Activated CD4-positive, alpha-beta T cell treated with anti-CD3 and anti-CD28 coated beads, Interleukin-2, amount 50 U/mL, for 1 hour (primary cell): ENCODE measurements at regions not wholly inside any gene's neighbourhood (a gene's known extent, or its start where the extent isn't known, plus 50 kb on each side); places are given as distances from the start of the nearest gene placed in this dataset.
"Not testable (repeated sequence)": the region's sequence is repeated elsewhere in the genome, so short reads cannot be mapped to it uniquely, and the experiment has no call there.

ENCODE experiments used
- DNase-seq: peaks from one replicate; pipeline ENCODE4 v3.0.0-alpha.2; 2020

GRCh38 chr10:131810036-131810804, 90.6 kb upstream of the PPP2R2D start:
- DNase-seq = no peak

DNA sequence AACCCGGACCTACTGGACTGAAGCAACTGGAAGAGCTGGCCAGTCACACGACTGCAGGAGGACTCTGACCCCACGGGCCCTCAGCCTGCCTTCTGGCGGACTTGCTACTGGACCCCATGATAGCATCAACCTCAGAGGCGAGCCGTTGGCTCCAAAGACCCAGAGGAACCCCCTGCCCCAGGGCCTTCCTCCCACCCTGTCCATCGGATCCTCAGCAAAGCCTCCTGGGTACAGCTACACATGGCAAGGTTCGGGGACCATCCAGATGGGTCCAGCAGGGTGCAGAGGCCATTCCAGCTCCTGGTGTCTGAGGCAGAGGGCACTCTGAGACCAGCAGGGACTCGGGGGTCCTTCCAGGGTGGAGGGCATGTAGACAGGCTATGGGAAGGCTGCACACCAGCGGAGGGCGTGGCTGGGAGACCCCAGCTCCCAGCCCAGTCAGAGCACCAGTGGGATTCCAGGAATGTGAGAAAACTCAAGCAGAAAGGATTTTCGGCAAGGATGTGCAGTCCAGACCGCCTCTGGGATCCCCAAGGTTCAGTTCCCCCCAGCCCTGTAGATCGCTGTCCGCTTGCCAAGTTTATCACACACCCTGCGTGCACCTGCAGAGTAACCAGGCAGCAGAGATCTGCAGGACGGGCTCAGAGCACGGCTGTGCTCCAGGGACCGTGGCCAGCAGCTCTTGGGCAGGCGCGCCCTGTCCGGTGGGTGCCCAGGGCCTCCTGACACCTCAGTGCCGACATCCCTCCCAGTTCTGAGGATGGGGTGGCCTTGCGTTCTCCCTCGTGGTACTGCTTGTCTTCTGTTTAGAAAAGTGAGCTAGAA, 89.8 kb upstream of the PPP2R2D start:
- DNase-seq = no peak

DNA sequence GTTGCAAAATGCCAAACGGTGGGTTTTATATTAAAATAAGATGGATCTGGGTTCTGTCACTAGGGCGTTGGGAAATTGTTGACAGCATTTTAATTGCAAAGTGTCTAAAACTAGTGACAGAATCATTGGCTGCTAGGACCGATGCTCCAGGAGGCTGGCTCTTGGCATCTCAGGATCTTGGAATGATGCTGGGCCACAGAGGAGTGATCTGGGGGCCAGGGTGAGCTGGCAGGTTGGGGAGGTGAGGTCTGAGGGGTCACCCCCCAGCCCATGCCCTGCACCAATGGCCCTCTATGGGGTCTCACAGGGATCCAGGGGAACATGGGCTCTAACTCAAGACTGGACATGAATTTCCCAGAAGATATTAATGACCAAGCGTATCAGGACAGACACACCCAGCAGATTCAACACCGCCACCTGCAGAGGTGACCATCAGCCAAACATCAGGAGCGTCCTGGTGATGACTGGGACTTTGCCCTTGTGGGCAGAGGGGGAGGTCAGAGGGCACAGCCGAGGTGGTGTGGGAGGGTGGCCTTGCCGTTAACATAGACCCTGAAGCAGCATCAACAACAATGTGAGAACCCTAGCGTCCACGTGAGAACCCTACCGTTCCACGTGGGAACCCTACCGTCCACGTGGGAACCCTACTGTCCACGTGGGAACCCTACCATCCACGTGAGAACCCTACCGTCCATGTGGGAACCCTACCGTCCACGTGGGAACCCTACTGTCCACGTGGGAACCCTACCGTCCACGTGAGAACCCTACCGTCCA, 89.0 kb upstream of the PPP2R2D start:
- no peak for DNase-seq

GRCh38 chr10:131812736-131813604, 87.8 kb upstream of the PPP2R2D start:
- no peak for DNase-seq

GRCh38 chr10:131814567-131815265, 86.1 kb upstream of the PPP2R2D start:
- DNase-seq = no peak

GRCh38 chr10:131815266-131816156, 85.3 kb upstream of the PPP2R2D start:
- no peak for DNase-seq

- DNase-seq = no peak
Measured at GRCh38 chr10:131816157-131816775, 84.5 kb upstream of the PPP2R2D start.

DNA sequence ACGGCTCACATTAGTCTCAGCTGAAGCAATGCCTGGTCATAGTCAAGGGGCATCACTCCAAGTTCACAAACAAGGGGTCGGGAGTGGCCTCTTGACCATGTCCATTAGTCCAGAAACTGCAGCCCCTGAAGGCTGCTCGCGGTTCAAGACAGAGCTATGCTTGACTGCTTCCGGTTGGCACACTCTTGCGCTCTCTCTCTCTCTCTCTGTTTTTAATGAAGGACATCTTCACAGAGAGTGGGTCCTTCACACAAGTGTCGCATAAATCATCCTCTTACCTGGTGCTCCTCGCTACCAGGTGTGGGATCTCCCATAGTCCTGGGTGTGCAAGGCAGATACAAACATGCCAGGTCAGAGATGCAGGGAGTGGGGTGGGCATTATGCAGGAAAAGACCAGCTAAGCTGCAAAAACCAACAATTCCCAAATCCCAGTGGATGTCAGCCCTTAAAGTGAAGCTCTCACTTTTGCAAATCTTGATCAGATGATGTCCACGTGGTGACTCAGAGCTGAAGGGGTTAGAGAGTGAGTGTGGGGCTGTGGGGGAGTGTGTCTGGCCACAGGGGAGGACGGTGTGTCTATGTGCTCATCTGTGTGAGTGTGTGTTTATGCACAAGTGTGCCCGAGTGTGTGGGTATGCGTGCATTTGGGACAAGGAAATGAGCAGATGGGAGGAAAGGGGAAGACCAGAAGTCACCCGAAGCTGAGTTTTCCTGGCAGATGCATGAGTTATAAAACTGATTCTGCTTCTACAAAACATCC, 83.7 kb upstream of the PPP2R2D start:
- no peak for DNase-seq

DNA sequence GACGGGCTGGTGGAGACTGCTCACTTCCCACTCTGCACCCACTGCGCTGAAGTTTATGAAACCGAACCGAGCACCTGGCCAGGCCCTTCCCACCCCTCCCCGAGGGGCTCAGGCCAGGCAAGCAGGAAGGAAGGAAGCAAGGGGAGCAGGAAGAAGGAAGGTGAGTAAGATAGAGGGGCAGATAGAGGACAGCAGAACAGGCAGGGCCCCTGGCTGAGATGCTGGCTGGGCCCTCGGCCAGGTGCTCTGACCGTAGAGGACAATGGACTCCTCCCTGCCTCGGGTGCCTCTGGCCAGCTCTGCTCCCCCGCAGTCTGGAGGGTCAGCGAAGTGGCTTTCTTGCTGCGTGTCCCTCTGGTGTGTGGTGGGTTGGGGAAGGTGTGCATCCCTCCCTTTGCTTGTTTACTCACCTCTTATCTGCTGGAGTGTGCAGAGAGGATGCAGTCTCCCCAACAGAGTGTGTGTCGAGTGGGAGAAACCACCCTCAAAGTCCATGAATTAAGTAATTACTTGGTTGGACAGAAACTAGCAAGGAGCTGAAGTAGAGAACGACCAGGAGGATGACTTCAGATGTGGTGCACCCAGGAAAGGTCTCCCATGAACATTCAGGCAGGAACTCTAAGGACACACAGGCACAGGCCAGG, 82.8 kb upstream of the PPP2R2D start:
- no peak for DNase-seq

DNA sequence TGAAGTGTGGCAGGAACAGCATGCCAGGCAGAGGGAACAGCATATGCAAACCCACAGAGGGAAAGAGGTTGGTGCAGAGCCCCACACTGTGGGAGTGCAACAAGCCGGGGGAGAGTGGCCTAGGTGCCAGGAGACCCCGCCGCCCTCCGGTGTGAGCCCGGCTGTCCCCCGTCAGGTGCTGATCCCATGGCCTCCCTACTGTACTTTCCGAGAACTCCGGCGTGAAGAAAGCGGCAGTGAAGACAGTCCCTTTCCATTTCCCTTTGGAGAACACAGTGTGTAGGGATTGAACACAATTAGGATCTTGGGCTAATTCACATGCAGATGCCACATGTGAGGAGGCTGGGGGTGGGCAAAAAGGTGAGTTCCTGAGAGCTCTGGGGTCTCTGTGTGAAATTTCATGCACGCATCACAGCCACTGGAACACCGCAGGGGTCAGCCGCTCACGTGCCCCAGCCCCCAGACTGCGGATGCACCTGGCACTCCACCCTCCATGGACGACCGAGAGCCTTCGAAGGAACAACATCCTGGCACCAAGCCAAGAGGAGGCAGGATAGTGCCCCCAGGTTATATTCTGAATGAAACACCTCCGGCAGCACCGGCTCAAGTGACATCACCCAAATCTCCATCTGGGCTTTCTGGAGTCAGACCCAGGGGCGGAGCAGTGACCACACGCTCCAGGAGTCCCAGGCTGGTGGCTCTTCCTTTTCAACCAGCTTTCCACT, 82.1 kb upstream of the PPP2R2D start:
- no peak for DNase-seq

DNA sequence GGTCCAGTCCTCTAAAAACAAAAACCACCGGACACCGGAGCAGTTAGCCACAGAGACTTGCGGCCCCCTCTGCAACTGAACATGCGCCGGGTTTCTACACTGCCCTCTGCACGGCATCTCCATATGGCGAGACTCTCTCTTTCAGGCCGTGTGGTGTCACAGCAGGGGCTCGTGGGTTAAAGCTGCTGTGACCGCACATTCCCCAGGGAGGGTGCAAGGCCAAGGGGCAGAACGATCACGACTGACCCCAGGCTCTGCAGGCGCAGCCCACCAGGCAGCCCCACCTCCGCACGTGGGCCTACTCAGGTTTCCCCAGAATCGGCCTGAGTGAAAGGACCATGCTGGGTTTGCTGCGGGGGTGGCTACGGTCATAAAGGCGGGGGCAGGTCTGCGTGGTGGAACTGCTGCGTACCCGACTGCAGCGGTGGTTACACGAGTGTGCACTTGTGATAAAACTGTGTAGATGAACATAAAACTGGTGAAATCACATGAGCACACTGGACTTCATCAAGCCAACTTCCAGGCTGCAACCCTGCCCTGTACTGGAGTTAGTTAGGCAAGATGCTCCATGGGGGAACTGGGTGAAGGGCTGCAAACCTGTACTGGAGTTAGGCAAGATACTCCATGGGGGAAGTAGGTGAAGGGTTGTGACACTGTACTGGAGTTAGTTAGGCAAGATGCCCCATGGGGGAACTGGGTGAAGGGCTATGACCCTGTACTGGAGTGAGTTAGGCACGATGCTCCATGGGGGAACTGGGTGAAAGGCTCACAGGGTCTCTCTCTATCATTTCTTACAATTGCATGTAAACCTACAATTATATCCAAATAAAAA, 81.4 kb upstream of the PPP2R2D start:
- no peak for DNase-seq

DNA sequence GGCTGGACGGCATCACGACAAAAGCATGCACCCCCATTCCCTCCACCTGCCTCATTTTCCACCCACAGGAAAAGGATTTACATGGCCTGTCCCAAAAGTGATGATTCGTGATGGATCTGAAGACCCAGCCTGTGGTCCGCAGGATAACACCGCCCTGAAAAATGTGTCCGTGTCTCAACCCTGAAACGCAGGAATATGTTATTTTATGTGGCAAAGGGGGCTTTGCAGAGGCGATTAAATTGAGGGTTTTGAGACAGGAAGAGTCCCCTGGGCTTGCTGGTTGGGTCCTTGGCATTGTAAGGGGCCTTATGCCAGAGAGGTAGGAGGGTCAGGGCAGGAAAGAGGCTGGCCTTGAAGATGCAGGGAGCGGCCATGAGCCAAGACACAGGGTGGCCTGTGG, 80.2 kb upstream of the PPP2R2D start:
- DNase-seq = no peak

DNA sequence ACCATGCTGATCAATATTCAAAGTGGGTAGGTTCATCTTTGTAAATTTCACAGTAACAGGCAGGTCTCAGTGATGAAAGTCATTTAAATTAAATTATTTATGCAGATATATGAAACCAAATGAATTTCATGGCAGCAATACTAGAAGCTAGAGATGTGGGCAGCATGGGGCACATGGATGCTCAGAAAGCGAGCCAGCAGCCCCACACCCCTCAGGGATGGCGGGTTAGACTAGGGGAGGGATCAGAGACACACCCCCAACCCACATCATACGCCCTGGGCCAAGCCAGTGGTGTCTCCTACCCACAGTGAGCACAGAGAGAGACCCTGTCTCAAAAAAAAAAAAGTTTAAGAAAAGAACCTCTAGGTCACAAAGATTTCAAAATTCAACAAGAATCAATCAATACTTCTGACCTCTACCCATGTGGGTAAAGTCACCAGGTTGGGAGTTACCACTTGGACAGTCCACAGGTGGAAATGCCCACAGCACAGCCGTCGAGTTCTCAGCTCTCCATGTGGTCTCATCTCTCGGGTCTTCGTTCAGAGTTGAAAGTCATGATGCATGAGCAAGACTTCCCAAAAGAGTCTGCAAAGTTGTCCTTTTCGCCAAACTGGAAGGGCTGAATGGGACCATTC, 79.3 kb upstream of the PPP2R2D start:
- DNase-seq = no peak

DNA sequence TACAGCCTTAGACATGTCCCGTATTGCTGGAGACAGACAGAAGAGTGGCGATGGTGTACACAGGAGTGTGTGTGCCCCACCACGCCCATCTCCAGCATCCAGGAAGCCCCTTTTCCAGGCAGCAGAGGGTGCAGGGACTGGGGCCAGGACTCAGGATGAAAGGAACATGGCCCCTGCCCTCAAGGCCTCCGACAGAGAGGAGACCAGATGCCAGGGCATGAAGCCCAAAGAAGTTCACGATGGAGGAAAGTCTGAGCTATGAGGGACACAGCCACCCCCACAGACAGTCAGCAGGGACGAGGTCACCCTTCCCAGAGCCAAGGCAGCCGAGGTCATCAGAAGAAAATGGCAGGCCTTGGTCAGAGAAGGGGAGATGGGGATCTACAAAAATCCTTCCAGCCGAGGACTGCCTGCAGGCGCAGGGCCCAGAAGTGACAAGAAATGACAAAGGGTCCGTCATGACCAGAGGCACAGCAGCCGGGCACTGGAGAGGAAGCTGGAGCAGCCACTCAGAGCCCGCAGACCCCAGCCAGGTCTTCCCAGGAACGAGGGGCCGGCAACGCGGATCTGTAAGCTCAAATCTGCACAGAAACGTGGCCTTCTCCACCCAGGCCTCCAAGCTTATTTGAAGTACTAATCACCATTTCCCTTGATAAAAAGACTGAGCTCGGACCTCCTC, 78.7 kb upstream of the PPP2R2D start:
- DNase-seq = no peak

DNA sequence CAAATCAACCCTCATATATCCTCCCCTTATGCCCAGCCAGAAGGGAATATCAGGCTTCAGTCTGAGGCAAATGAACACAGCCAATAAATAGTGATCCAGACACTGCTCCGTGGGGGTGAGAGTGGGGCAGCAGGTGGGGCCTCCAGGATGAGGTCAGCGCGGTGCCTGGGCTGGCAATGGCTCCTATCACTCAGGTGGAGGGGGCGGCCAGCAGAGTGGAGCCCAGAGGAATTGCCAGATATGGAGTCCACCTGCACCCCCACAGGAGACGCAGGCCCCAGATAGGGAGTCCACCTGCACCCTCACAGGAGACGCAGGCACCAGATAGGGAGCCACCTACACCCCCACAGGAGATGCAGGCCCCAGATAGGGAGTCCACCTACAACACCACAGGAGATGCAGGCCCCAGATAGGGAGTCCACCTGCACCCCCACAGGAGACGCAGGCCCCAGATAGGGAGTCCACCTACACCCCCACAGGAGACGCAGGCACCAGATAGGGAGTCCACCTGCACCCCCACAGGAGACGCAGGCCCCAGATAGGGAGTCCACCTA, 78.0 kb upstream of the PPP2R2D start:
- no peak for DNase-seq

- DNase-seq = not testable (repeated sequence)
Measured at GRCh38 chr10:131823601-131824099, 77.2 kb upstream of the PPP2R2D start.
